Nephron progenitor cell (in vitro differentiated cells): ENCODE measurements at regions not wholly inside any gene's neighbourhood (a gene's known extent, or its start where the extent isn't known, plus 50 kb on each side); places are given as distances from the start of the nearest gene placed in this dataset.

ENCODE experiments used
- DNase-seq: peaks from one replicate; pipeline ENCODE4 v3.0.0; 2021
- H3K27ac Mint-ChIP-seq: 2 replicates; pipeline ENCODE4 v1.8.0; 2021; ENCODE audit warnings: mild to moderate bottlenecking, moderate library complexity, mixed read lengths
- H3K27me3 Mint-ChIP-seq: 2 replicates; pipeline ENCODE4 v1.8.0; 2021; ENCODE audit warnings: mild to moderate bottlenecking, low read depth, mixed read lengths; ENCODE audit not compliant: poor library complexity
- H3K36me3 Mint-ChIP-seq: 2 replicates; pipeline ENCODE4 v1.8.0; 2021; ENCODE audit warnings: low read depth, mixed read lengths
- H3K4me1 Mint-ChIP-seq: 2 replicates; pipeline ENCODE4 v1.8.0; 2021; ENCODE audit warnings: mixed read lengths
- H3K4me3 Mint-ChIP-seq: 2 replicates; pipeline ENCODE4 v1.8.0; 2021; ENCODE audit warnings: mild to moderate bottlenecking, moderate library complexity, mixed read lengths
- H3K9me3 Mint-ChIP-seq: 2 replicates; pipeline ENCODE4 v1.8.0; 2021; ENCODE audit warnings: mild to moderate bottlenecking, moderate library complexity, mixed read lengths
- CTCF ChIP-seq: fragments of 200-600 bp; sonication (generic); IDR thresholded peaks from 2 replicates; pipeline ENCODE4 v1.5.0; 2021; ENCODE audit warnings: antibody characterized with exemption

GRCh38 chr3:64818196-64818595 lies 130.4 kb upstream of the ADAMTS9 start:
- Mint-ChIP-seq H3K4me3 (no peak overlapping the region), H3K36me3 (no peaks in the 10 kb centered on the region), H3K27me3 (peaks cover 3% of the 10 kb centered on the region), H3K9me3 (no peaks in the 10 kb centered on the region), H3K4me1 (peaks cover 31% of the 10 kb centered on the region), H3K27ac (no peak overlapping the region)
- TF ChIP-seq CTCF, result no peak
- no peak for DNase-seq

GRCh38 chr3:64816355-64816754 lies 128.6 kb upstream of the ADAMTS9 start:
- no peak overlapping the region for H3K4me3 Mint-ChIP-seq
- H3K27ac Mint-ChIP-seq, result no peak overlapping the region
- no peaks in the 10 kb centered on the region for H3K27me3 Mint-ChIP-seq
- no peaks in the 10 kb centered on the region for H3K36me3 Mint-ChIP-seq
- TF ChIP-seq CTCF, result no peak
- H3K4me1 Mint-ChIP-seq, result peaks cover 32% of the 10 kb centered on the region
- no peaks in the 10 kb centered on the region for H3K9me3 Mint-ChIP-seq
- DNase-seq, result no peak

- no peak for DNase-seq
- Mint-ChIP-seq H3K4me1 (peaks cover 32% of the 10 kb centered on the region), H3K36me3 (no peaks in the 10 kb centered on the region), H3K9me3 (no peaks in the 10 kb centered on the region), H3K27me3 (no peaks in the 10 kb centered on the region), H3K27ac (peak overlapping the region; percentile 53), H3K4me3 (no peak overlapping the region)
- no peak for TF ChIP-seq CTCF
These were observed 128.0 kb upstream of the ADAMTS9 start for GRCh38 chr3:64815789-64816188.

- Mint-ChIP-seq H3K27ac (no peak overlapping the region), H3K27me3 (no peaks in the 10 kb centered on the region), H3K4me3 (no peak overlapping the region), H3K9me3 (no peaks in the 10 kb centered on the region), H3K4me1 (peaks cover 32% of the 10 kb centered on the region), H3K36me3 (no peaks in the 10 kb centered on the region)
- no peak for DNase-seq
- no peak for TF ChIP-seq CTCF
These were observed 127.4 kb upstream of the ADAMTS9 start for GRCh38 chr3:64815195-64815631.

- TF ChIP-seq CTCF, result no peak
- H3K4me1 Mint-ChIP-seq, result peaks cover 32% of the 10 kb centered on the region
- H3K36me3 Mint-ChIP-seq, result no peaks in the 10 kb centered on the region
- no peaks in the 10 kb centered on the region for H3K27me3 Mint-ChIP-seq
- no peaks in the 10 kb centered on the region for H3K9me3 Mint-ChIP-seq
- no peak for DNase-seq
- H3K27ac Mint-ChIP-seq, result no peak overlapping the region
- no peak overlapping the region for H3K4me3 Mint-ChIP-seq
These were observed 126.6 kb upstream of the ADAMTS9 start for GRCh38 chr3:64814351-64814750.

GRCh38 chr3:64813326-64813725 lies 125.5 kb upstream of the ADAMTS9 start:
- Mint-ChIP-seq H3K36me3 (no peaks in the 10 kb centered on the region), H3K4me1 (peaks cover 32% of the 10 kb centered on the region), H3K27me3 (no peaks in the 10 kb centered on the region), H3K9me3 (no peaks in the 10 kb centered on the region), H3K27ac (peak overlapping the region; percentile 4), H3K4me3 (no peak overlapping the region)
- TF ChIP-seq CTCF, result no peak
- no peak for DNase-seq
